H9 (cell line): ENCODE measurements at regions not wholly inside any gene's neighbourhood (a gene's known extent, or its start where the extent isn't known, plus 50 kb on each side); places are given as distances from the start of the nearest gene placed in this dataset.

Experiments used
- DNase-seq: peaks from one replicate; pipeline ENCODE4 v3.0.0-alpha.2; 2017
- H2AFZ ChIP-seq: one replicate; pipeline ENCODE4 v1.6.1; 2013; ENCODE audit warnings: mild to moderate bottlenecking, low read length, control low read depth, moderate library complexity
- H2AK5ac ChIP-seq: 2 replicates; pipeline ENCODE4 v1.6.1; 2013; ENCODE audit warnings: low read length, control low read depth, mixed read lengths; ENCODE audit not compliant: insufficient read length
- H2BK120ac ChIP-seq: one replicate; pipeline ENCODE4 v1.6.1; 2013; ENCODE audit warnings: low read depth, mild to moderate bottlenecking, low read length, control low read depth, inconsistent platforms; ENCODE audit not compliant: poor library complexity, severe bottlenecking
- H2BK12ac ChIP-seq: 2 replicates; pipeline ENCODE4 v1.6.1; 2013; ENCODE audit warnings: low read length, control low read depth, mixed read lengths, low read depth; ENCODE audit not compliant: insufficient read length
- H2BK15ac ChIP-seq: 2 replicates; pipeline ENCODE4 v1.6.1; 2013; ENCODE audit warnings: low read depth, low read length, control low read depth
- H2BK20ac ChIP-seq: one replicate; pipeline ENCODE4 v1.6.1; 2013; ENCODE audit warnings: low read depth, mild to moderate bottlenecking, low read length, control low read depth, inconsistent platforms; ENCODE audit not compliant: poor library complexity, severe bottlenecking
- H2BK5ac ChIP-seq: 2 replicates; pipeline ENCODE4 v1.6.1; 2013; ENCODE audit warnings: low read length, control low read depth, mixed read lengths; ENCODE audit not compliant: insufficient read length
- H3K14ac ChIP-seq: 2 replicates; pipeline ENCODE4 v1.6.1; 2013; ENCODE audit warnings: low read length, control low read depth; ENCODE audit not compliant: insufficient read depth
- H3K18ac ChIP-seq: 2 replicates; pipeline ENCODE4 v1.6.1; 2013; ENCODE audit warnings: low read depth, mild to moderate bottlenecking, mixed read lengths, low read length, control low read depth; ENCODE audit not compliant: insufficient read length
- H3K23ac ChIP-seq: 2 replicates; pipeline ENCODE4 v1.6.1; 2013; ENCODE audit warnings: low read length, control low read depth, mixed read lengths, low read depth; ENCODE audit not compliant: insufficient read length
- H3K23me2 ChIP-seq: 2 replicates; pipeline ENCODE4 v1.6.1; 2013; ENCODE audit warnings: low read depth, mild to moderate bottlenecking, mixed read lengths, low read length, control low read depth; ENCODE audit not compliant: insufficient read length, poor library complexity, severe bottlenecking
- H3K27ac ChIP-seq: 2 replicates; pipeline ENCODE4 v1.5.1; 2013; ENCODE audit warnings: low read length, control low read depth, mixed read lengths, low read depth; ENCODE audit not compliant: insufficient read length
- H3K27me3 ChIP-seq: 2 replicates; pipeline ENCODE4 v1.6.1; 2013; ENCODE audit warnings: low read length, control low read depth, inconsistent platforms; ENCODE audit not compliant: insufficient read depth
- H3K4ac ChIP-seq: 2 replicates; pipeline ENCODE4 v1.6.1; 2013; ENCODE audit warnings: low read depth, mild to moderate bottlenecking, control low read depth, inconsistent platforms, low read length, moderate library complexity
- H3K4me1 ChIP-seq: 2 replicates; pipeline ENCODE4 v1.6.1; 2013; ENCODE audit warnings: low read length, control low read depth, inconsistent platforms; ENCODE audit not compliant: insufficient read depth
- H3K4me2 ChIP-seq: 2 replicates; pipeline ENCODE4 v1.6.1; 2013; ENCODE audit warnings: low read length, control low read depth, mixed read lengths; ENCODE audit not compliant: insufficient read length, insufficient read depth
- H3K56ac ChIP-seq: 2 replicates; pipeline ENCODE4 v1.6.1; 2013; ENCODE audit warnings: low read depth, mild to moderate bottlenecking, mixed read lengths, low read length, control low read depth; ENCODE audit not compliant: insufficient read length
- H3K79me1 ChIP-seq: 2 replicates; pipeline ENCODE4 v1.6.1; 2013; ENCODE audit warnings: low read depth, mild to moderate bottlenecking, moderate library complexity, low read length, control low read depth, inconsistent platforms; ENCODE audit not compliant: insufficient read depth, poor library complexity, severe bottlenecking
- H3K79me2 ChIP-seq: 2 replicates; pipeline ENCODE4 v1.6.1; 2013; ENCODE audit warnings: low read length, control low read depth, inconsistent platforms; ENCODE audit not compliant: insufficient read depth
- H3K9ac ChIP-seq: 2 replicates; pipeline ENCODE4 v1.6.1; 2013; ENCODE audit warnings: low read length, control low read depth, mixed read lengths; ENCODE audit not compliant: insufficient read length; ENCODE audit errors: extremely low read depth
- H3K9me3 ChIP-seq: one replicate; pipeline ENCODE4 v1.6.1; 2013; ENCODE audit warnings: low read depth, low read length, inconsistent platforms; ENCODE audit not compliant: control insufficient read depth
- H3T11ph ChIP-seq: one replicate; pipeline ENCODE4 v1.6.1; 2013; ENCODE audit warnings: mild to moderate bottlenecking, low read length, control low read depth, inconsistent platforms
- H4K20me1 ChIP-seq: one replicate; pipeline ENCODE4 v1.6.1; 2013; ENCODE audit not compliant: control insufficient read depth, insufficient read length, insufficient read depth
- H4K5ac ChIP-seq: 2 replicates; pipeline ENCODE4 v1.6.1; 2013; ENCODE audit warnings: low read depth, mild to moderate bottlenecking, mixed read lengths, low read length, control low read depth; ENCODE audit not compliant: insufficient read length
- H4K8ac ChIP-seq: replicated peaks from 2 replicates; pipeline ENCODE4 v1.6.1; 2013; ENCODE audit warnings: low read length, control low read depth, mixed read lengths, low read depth; ENCODE audit not compliant: insufficient read length
- H4K91ac ChIP-seq: 2 replicates; pipeline ENCODE4 v1.6.1; 2013; ENCODE audit warnings: low read depth, mild to moderate bottlenecking, moderate library complexity, mixed read lengths, low read length, control low read depth; ENCODE audit not compliant: insufficient read length
- H3K27ac Mint-ChIP-seq, 3 experiments: 2 replicates in 2 of 3; 3 replicates in 1 of 3; pipeline ENCODE4 v1.8.0; 2020 to 2021; ENCODE audit warnings: mixed read lengths in 3 of 3, mild to moderate bottlenecking in 1 of 3, moderate library complexity in 1 of 3
- H3K27me3 Mint-ChIP-seq: 2 replicates; pipeline ENCODE4 v1.8.0; 2021; ENCODE audit warnings: low read depth, mild to moderate bottlenecking, moderate library complexity, mixed read lengths
- H3K36me3 Mint-ChIP-seq, 3 experiments: 2 replicates in 2 of 3; 3 replicates in 1 of 3; pipeline ENCODE4 v1.8.0; 2020 to 2021; ENCODE audit warnings: low read depth in 3 of 3, mixed read lengths in 3 of 3; ENCODE audit not compliant: insufficient read depth in 1 of 3
- H3K4me1 Mint-ChIP-seq, 2 experiments: 2 replicates each; pipeline ENCODE4 v1.8.0; 2020; ENCODE audit warnings: mixed read lengths in 2 of 2
- H3K4me3 Mint-ChIP-seq, 2 experiments: 2 replicates in 1 of 2; 3 replicates in 1 of 2; pipeline ENCODE4 v1.8.0; 2020 to 2021; ENCODE audit warnings: mild to moderate bottlenecking in 2 of 2, mixed read lengths in 2 of 2, moderate library complexity in 1 of 2
- H3K9me3 Mint-ChIP-seq, 2 experiments: 2 replicates in 1 of 2; 3 replicates in 1 of 2; pipeline ENCODE4 v1.8.0; 2020; ENCODE audit warnings: mild to moderate bottlenecking in 2 of 2, mixed read lengths in 2 of 2, moderate library complexity in 1 of 2
- TF ChIP-seq, protein P1 (sequence below): fragments of 200-600 bp; sonication (generic); conservative IDR thresholded peaks from 3 replicates; pipeline ENCODE4 v1.8.0; 2021; ENCODE audit warnings: antibody characterized with exemption, mild to moderate bottlenecking

DNA sequence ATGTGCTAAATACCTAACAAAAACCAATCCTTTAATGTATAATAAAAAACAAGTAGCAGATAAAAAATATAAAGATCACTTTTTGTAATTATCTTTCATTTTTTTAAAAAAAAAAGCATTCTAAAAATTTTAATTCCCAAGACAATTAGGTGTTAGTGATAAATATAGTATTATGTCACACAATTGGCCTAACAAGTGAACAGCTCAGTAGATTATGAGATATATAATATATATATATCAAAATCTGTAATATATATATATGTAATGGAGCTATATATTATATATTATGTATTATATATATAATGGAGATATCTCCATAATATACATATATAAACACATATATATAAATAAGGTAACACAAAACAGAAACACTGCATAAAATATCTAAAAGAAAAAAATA, 1531.1 kb upstream of the MIR17HG start:
- no peak overlapping the region for H2BK12ac ChIP-seq
- Mint-ChIP-seq H3K27ac (no peak overlapping the region), H3K36me3 (peaks cover 3 to 11% (median 11%) of the 10 kb centered on the region in 3 experiments), H3K9me3 (peaks cover 14 to 16% of the 10 kb centered on the region in 2 experiments), H3K4me3 (no peak overlapping the region), H3K27me3 (no peaks in the 10 kb centered on the region), H3K4me1 (no peaks in the 10 kb centered on the region)
- no peaks in the 10 kb centered on the region for H3K23me2 ChIP-seq
- H3K4ac ChIP-seq, result no peak overlapping the region
- H3K4me2 ChIP-seq, result no peak overlapping the region
- no peaks in the 10 kb centered on the region for H3K9me3 ChIP-seq
- H3K79me1 ChIP-seq, result no peaks in the 10 kb centered on the region
- H3K4me1 ChIP-seq, result no peaks in the 10 kb centered on the region
- H3K79me2 ChIP-seq, result no peaks in the 10 kb centered on the region
- no peaks in the 10 kb centered on the region for H4K20me1 ChIP-seq
- no peak overlapping the region for H2BK15ac ChIP-seq
- no peak overlapping the region for H3K18ac ChIP-seq
- H3T11ph ChIP-seq, result no peak overlapping the region
- H3K23ac ChIP-seq, result no peak overlapping the region
- no peak overlapping the region for H2AK5ac ChIP-seq
- H2BK5ac ChIP-seq, result no peak overlapping the region
- H2AFZ ChIP-seq, result no peak overlapping the region
- H3K27ac ChIP-seq, result no peak overlapping the region
- H3K27me3 ChIP-seq, result no peaks in the 10 kb centered on the region
- no peak overlapping the region for H2BK20ac ChIP-seq
- H3K9ac ChIP-seq, result no peak overlapping the region
- H4K8ac ChIP-seq, result no peak overlapping the region
- no peak for DNase-seq
- H2BK120ac ChIP-seq, result no peak overlapping the region
- H4K91ac ChIP-seq, result no peak overlapping the region
- no peak overlapping the region for H3K56ac ChIP-seq
- H3K14ac ChIP-seq, result no peak overlapping the region
- TF ChIP-seq, protein P1, sequence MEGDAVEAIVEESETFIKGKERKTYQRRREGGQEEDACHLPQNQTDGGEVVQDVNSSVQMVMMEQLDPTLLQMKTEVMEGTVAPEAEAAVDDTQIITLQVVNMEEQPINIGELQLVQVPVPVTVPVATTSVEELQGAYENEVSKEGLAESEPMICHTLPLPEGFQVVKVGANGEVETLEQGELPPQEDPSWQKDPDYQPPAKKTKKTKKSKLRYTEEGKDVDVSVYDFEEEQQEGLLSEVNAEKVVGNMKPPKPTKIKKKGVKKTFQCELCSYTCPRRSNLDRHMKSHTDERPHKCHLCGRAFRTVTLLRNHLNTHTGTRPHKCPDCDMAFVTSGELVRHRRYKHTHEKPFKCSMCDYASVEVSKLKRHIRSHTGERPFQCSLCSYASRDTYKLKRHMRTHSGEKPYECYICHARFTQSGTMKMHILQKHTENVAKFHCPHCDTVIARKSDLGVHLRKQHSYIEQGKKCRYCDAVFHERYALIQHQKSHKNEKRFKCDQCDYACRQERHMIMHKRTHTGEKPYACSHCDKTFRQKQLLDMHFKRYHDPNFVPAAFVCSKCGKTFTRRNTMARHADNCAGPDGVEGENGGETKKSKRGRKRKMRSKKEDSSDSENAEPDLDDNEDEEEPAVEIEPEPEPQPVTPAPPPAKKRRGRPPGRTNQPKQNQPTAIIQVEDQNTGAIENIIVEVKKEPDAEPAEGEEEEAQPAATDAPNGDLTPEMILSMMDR, result no peak
- no peak overlapping the region for H4K5ac ChIP-seq
